ENCODE measurements at regions not wholly inside any gene's neighbourhood (a gene's known extent, or its start where the extent isn't known, plus 50 kb on each side); places are given as distances from the start of the nearest gene placed in this dataset.

- no peak for DNase-seq
Measured at GRCh38 chr15:26178640-26179220, 315.6 kb upstream of the ATP10A start.

GRCh38 chr15:26177816-26178215 is 314.7 kb upstream of the ATP10A start:
- DNase-seq, result no peak

DNA sequence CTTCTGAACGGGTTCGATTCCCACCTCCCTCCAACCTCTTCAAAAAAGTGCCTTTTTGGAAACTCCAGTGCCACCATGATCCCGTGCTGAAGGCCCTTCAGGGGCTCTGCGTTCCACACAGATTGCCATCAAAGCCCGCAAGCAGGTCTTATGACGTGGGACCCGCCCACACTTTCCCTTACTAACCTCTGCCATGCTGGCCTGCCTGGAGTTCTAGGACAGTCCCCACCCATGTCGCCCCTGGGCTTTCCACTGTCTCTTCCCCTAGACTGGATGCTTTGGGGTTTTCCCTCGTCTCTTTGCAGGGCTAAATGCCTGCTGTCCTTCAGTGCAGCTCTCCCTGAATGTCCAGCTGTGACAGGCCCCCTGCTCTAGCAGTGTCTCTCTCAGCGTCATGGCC is 313.7 kb upstream of the ATP10A start:
- DNase-seq, result no peak

DNA sequence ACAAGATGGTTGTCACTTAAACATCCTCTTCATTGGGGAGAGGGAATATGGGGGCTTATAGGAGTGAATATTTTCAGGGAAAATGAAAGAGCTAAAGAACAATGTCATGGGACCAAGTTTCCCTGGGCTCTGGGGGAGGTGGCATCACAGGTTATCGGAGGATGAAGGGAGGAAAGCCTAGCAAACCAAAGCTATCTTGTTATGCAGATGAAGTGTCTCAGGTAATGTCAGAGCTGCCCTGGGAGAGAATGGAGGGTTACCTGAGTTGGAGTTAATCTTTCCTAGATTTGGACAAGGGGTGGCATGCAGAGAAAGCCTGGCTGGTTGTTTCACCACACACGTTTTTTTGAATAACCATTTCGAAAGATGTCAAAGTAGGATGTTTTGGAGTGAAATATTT is 308.1 kb upstream of the ATP10A start:
- no peak for DNase-seq

GRCh38 chr15:26166429-26166828 is 303.3 kb upstream of the ATP10A start:
- DNase-seq, result peak; percentile 4

DNA sequence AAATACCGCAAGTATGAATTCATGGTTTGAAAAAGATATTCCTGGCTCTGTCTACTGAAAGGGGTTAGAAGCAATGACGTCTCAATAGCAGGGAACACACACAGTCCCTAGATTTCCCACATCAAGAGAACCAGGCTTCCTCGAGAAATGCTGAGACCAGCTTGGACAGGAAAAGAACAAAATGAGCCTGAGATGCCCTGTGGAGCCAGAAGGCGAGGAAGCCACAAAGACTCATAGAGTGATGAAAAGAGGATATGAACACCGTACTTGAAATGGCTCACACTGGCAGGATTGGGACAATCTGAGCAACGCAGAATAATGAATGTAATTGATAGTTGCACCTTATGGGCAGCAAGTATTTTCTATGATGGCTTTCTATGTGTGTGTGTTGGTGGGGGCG is 302.4 kb upstream of the ATP10A start:
- no peak for DNase-seq

DNA sequence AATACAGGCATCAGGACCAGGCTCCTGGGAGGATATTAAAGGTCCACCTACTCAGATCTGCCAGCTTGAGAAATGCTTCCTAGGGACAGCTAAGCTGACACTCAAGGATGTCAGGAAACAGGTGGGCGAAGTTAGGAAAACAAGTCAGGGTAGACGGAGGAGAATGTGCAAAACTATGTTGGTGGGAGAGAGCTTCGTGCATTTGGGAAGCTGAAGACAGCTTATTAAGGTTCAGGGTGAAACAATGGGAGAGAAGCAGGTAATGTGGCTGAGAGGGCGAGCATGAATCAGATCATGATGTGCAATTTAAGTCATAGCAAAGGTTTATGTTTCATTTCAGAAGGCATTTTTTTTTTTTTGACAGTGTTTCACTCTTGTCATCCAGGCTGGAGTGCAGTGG is 297.2 kb upstream of the ATP10A start:
- no peak for DNase-seq

DNA sequence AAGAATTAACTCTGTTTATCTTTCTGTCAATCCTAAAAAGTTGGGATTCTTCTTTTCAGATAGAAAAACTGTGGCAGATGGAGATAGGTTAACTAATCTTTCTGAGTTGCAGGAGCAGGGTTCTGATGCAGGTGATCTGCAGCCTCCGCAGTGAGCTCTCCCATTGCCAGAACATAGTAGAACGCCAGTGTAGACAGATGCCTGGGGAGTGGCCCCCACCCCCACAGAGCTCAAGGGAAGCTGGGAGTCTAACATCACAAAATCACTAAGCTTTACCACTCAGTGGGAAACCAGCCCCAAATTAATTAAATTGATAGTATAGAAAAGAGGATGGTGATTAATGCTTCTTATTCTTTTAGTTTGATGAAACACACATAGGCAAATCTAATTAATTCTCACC is 295.0 kb upstream of the ATP10A start:
- no peak for DNase-seq

DNA sequence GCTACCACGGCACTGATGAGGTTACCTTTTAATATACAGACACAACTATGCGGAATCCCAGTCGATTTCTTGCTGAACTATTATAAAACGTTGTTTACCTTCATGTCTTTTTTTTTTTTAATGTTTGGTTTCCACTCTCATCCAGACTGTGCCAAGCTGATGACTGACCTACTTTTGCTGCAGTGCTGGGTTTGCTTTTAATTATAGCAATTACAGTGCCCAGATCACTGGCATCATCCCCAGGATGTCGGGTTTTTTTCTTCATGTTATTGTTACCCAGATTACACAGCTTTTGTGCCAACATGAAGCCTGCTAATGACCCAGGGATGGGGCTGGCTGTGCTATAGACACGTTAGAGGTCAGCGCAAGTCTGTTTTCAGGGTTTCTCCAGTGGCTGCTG is 294.0 kb upstream of the ATP10A start:
- DNase-seq, result peak; percentile 67

- DNase-seq, result no peak
Measured at GRCh38 chr15:26156051-26156450, 292.9 kb upstream of the ATP10A start.

DNA sequence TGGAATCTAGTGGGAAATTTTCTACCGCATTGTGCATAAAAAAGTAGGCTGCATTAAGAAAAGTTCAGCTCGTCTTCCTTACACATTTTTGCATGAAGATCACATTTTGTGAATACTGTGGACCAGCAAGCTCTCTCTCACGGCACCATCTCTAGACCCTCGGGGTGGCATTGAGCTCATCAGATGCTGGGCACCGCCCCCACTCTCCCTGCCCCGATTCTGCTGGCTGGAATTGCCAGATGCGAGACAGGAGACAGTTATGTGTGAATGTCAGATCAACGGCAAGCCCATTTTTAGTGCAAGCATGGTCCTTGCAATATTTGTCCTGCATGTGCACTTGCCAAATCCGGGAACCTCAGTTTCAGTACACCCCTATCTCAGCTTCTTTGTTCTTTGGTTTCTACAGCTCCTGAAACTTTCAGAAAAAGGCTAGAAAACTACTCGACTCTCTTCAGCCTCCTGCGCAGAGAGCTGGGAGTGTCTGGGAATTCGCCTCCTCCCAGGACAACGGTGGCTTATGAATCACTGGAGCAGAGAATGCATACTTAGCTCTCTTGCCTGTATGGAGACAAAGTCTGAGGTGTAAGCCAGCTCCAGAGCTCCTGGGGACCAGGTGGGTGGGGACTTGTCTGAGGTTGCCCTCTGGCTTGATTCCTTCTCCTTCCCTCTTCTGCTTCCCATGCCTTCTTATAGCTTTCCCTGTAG is 285.2 kb upstream of the ATP10A start:
- no peak for DNase-seq

DNA sequence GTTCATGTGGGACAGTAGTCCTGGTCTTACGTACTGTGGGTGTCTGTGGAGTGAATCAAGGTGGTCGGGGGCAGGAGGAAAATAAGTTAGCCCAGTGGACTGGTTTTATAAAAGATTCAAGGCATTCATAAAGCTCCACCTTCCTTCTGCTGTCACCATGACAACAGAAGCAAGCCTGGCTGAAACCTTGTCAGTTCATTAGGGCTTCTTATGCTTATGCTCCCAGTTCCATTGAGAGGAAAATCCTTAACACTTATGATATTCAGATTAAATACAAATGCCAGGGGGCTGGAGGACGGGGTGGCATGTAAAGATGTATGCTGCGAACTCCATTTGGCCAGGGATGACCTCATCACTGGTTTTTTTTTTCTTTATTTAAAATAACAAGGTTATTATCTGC is 283.1 kb upstream of the ATP10A start:
- DNase-seq, result no peak

- DNase-seq, result no peak
Measured at GRCh38 chr15:26145796-26146195, 282.7 kb upstream of the ATP10A start.

GRCh38 chr15:26144836-26145235 is 281.7 kb upstream of the ATP10A start:
- no peak for DNase-seq

DNA sequence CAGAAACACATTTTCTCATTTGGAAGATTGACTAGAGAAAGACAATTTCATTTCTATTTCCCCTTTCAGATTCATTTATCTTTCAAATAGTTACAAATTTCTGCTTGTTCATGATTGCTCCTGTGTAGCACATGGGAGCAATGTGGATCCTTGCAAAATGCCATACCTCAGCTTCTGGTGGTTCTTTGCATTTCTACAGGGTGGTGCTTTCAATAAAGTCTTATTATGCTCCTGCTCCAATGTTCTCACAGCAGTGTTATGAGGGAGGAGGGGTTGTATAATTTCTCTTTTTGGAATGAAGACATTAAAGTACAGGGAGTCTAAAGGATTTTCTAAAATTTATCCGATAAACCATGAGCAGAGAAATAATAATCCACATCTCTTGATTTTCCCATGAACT is 280.1 kb upstream of the ATP10A start:
- no peak for DNase-seq

GRCh38 chr15:26134812-26135211 is 271.7 kb upstream of the ATP10A start:
- no peak for DNase-seq

GRCh38 chr15:26134152-26134551 is 271.0 kb upstream of the ATP10A start:
- no peak for DNase-seq

DNA sequence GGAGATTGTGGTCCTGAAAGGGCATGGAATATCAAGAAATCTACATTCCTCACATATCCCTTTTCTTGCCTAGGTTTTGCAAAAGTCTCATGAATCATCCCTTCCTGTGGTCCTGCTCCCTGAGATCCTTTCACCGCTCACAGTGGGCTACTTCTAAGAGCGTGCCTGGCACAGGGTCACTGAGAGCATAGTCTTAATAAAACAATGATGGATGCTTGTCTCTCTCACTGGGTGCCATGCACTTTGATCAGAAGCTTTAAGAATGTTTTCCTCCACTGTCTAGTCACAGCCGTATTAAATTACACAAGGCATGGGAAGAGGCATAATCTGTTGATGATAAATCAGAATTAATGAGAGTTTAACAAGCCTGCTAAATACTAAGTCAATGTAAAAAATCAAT is 269.7 kb upstream of the ATP10A start:
- DNase-seq, result no peak

DNA sequence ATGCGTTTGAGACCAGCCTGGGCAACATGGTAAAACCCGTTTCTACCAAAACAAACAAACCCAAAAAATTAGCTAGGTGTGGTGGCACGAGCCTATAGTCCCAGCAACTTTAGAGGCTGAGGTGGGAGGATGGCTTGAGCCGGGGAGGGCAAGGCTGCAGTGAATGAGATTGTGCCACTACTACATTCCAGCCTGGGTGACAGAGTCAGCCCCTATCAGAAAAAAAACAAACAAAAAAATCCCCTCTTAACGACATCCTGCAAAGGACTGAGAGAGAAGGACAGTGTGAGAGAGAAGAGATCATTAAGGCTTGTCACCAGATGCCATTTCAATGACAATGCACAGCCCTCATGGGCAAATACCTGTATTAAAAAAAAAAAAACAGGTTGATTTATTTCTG is 266.7 kb upstream of the ATP10A start:
- peak; percentile 4 for DNase-seq

DNA sequence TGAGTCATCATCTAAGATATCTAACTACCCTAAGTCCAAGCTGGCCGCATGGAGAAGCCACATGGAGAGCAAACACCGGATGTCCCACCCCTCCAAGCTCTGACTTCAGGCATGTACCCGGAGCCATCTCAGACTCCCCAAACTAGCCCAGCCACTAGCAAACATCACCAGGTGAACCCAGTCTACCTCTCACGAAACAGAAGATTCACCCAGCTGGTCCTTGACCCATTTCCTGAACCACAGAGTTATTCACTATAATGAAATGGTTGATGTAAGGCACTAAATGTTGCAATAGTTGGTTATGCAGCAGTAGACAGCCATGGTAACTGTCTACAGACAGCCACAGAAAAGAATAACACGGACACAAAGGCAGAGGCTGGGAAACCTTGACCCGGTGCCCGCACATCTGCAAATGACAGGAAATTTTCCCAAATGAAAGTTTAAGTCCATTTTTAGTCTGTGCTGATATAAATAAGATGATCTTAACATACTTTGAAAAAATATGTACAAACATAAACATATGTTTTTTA is 265.5 kb upstream of the ATP10A start:
- peak; percentile 3 for DNase-seq

GRCh38 chr15:26126819-26127387 is 263.8 kb upstream of the ATP10A start:
- peak; percentile 73 for DNase-seq

DNA sequence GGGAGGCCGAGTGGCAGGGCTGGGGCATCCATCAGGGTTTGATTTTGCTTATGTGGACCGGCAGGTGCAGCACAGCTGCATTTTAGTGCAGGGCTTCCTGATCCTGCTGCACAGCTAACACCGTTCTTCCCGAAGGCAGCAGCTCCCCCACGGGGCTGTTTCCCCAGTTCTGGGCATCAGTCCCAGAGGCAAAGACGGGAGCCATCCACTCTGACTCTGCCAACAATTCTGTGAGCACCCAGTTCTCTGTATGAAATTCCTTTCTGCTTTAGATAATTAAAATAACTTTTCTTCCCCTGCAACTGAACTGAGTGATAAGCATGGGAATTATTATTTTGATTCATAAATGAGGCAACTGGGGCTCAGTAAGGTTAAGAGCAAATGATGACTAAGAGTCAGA is 262.9 kb upstream of the ATP10A start:
- DNase-seq, result peak; percentile 34

DNA sequence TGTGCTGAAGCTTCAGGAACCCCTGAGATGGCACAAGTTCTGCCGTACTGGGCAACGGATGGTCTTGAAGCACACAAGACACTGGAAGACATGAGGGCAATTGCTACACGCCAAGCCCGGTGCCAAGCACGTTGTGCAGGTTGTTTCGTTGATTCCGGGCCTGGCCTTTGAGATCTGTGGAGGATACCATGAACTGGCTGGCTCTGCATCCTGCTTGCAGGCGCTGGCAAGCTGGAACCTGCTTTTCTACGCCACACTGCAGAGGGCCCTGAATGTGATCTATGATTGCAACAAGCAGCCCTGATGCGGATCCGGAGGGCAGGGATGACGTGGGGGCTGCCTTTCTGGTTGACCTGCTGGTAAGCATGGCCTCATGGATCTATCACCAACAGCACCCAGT is 262.5 kb upstream of the ATP10A start:
- no peak for DNase-seq

- DNase-seq, result no peak
Measured at GRCh38 chr15:26119322-26119721, 256.2 kb upstream of the ATP10A start.
